GM21737 (cell line): ENCODE measurements at regions not wholly inside any gene's neighbourhood (a gene's known extent, or its start where the extent isn't known, plus 50 kb on each side); places are given as distances from the start of the nearest gene placed in this dataset.

ENCODE experiments used
- ATAC-seq: cut with Tn5 transposase; IDR thresholded peaks from one replicate; pipeline ENCODE4 v1.9.1; 2021; ENCODE audit warnings: mild to moderate bottlenecking, moderate library complexity; ENCODE audit not compliant: unreplicated experiment

DNA sequence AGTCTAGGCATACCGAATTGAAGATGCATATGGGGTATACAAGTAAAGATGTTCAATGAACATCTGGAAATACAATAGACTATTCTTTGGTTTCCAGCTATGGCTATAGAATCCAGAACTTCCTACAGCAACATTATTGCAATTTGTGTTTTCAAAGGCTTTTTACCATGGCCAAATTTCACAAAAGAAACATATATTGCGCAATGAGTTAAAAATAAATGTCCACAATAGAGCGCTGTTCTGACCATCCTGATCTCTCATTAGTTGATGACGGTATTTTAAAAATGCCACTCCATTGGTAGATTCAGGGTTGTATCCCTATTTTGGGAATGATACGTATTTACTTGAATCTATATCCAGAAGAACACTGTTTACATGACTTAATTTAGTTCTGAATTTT, 139.2 kb downstream of the LINC00632 start:
- no peak for ATAC-seq

DNA sequence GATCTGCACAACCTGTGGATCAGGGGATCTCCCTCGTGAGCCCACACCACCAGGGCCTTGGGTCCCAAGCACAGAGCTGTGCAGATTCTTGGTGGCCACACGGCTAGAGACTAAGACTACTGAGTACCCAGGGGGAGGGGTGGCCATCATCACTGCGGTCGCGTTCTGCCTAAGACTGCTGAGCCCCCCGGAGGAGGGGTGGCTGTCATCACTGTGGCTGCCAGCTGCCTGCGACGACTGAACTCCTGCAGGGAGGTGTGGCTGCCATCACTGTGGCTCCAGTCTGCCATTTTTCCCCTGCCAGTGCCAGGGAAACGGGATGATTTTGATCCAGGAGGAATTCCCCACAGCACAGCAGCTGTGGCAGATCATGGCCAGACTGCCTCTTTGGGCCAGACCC, 141.7 kb upstream of the SPANXB1 start:
- ATAC-seq, result no peak

DNA sequence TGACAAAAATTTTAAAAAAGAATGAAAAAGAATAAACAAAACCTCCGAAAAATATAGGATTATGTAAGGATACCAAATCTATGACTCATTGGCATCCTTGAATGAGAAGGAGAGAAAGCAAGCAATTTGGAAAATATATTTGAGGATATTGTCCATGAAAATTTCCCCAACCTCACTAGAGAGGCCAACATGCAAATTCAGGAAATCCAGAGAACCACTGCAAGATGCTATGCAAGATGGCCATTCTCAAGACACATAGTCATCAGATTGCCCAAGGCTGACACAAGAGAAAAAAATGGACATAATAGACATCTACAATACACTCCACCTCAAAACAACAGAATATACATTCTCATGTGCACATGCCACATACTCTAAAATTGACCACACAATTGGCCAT, 135.9 kb upstream of the SPANXB1 start:
- ATAC-seq, result no peak

GRCh38 chrX:140912606-140913005, 89.8 kb upstream of the SPANXB1 start:
- no peak for ATAC-seq

DNA sequence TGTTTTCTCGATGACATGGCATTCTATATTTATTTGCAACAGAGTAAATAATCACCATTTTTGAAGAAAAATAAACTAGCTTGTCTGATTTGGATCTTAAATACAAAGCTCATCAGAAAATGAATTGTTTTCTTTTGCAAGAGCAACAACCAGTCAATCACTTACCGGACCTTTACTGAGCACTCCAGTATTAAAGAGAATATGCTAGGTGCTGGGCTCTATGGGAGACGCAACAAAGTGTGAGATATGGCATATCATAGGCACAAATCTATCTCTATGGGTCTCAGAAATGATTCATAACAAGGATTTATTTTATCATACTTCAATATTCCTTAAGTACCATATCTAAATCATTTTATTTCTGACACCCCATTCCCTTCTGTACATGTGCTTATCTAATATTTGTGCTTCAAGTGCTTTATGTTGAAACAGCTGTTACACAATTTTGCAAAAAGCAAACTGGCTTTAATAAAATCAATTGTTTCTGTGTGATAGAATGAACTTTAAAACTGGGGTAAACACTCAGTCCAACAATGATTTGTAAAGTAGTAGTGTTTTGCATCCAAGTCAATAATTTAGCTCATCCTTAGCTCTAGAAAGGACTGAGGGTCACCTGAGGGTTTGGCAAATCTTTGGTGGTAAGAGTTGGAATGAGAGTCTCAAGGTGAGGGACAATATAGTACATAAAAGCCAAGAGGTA, 88.4 kb upstream of the SPANXB1 start:
- no peak for ATAC-seq

- no peak for ATAC-seq
Observed at GRCh38 chrX:140916872-140917271, 85.5 kb upstream of the SPANXB1 start.

DNA sequence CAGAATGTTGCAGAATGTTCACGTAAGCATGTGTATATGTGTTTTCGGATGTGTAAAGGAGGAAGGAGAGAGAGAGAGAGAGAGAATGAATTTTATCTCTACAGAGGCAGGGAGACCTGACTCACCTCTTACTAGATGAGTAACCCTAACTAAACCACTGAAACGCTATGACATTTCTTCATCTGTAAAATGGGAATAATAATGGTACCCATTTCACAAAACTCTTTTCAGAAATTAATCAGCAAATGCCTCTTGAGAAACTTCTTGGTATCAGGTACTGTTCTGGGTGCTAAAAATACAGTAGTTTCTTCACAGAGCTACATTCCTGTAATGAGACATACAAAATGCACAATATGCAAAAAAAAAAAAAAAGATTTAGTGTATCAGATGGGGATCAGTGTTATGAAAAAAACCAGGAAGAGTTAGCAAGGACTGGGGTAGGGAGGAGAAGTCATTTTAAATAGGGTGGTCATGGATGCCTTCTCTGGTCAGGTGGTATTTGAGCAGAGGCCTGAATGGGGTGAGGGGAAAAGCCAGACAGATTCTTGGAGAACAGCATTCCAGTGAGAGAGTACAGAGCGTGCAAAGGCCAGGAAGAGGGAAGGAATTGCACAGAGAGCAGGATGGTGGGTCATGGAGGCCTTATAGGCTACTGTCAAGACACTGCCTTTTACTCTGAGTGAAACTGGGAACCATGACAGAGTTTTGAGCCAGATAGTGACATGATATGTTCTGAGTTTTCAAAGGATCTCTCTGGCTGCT, 84.9 kb upstream of the SPANXB1 start:
- ATAC-seq, result no peak

- ATAC-seq, result peak; percentile 82
Observed at GRCh38 chrX:140918398-140919038, 83.9 kb upstream of the SPANXB1 start.

DNA sequence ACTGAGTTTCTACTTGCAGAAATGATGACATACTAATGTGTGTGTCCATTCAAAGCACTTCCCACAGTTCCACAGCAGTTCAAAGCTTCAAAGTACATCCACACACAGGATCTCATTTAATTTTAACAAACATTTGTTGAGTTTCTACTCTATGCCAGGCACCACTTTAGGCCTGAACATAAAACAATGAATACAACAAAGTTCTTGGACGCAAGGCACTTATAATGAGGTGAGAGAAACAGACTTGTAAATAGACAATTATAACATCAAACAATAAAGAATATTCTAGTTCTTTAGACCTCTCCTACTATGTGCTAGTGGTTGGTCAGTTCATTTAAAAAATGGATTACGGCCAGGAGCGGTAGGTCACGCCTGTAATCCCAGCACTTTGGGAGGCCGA, 82.0 kb upstream of the SPANXB1 start:
- no peak for ATAC-seq

- no peak for ATAC-seq
Observed at GRCh38 chrX:140923118-140923517, 79.3 kb upstream of the SPANXB1 start.

DNA sequence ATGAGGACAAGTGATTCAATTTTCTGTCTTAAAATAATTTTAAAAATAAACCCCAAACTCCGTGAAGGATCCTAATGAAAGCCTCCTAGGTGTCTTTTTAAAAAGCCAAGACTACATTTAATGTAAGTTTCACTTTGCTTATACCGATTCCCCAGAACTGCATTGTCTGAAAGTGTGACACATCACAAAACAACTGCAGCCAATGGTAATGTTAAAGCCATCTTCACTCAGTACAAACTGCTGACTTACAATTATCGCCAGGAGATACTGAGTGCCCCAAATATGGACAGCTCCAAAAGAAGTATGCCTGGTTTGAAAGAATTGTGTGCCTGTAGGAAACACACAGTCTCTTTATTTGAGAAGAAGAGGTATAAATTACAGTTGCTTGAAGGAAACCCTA, 73.7 kb upstream of the SPANXB1 start:
- no peak for ATAC-seq

DNA sequence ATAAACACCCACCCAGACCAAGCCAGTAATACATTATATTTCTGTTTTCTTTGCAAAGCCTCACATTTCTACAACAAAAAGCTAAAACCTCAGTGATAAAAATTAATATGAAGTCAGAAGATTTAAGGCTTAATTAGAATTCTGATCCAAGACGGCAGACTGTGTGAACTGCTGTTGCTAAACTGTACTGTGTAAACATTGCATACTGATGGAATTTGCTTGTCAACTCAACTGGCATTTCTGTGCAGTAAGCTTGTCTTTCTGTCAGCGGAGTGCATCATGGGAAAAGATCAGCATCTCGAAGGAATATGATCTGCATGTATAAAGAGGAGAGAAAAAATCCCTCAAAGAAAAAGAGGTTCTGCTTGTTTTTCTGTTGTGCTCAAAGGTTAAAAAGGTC, 69.4 kb upstream of the SPANXB1 start:
- no peak for ATAC-seq

- ATAC-seq, result no peak
Observed at GRCh38 chrX:140933874-140934655, 68.3 kb upstream of the SPANXB1 start.

DNA sequence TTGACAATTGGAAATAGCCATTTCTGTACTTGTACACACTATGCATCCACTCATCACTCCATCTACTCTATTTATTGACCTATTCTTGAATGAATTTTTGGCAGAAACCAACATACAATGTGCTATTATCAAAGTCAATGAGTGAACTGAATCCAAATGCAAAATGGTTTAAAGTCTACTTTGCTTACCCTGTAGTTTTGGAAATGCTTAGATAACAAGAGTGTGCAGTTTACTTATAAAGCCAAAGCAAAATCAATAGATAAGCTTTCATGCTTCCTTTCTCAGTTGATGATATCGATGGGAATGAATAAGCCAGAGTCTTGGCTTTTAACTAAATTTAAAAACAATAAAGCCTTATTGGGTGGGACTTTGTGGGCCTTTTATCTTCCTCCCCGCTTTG, 58.9 kb upstream of the SPANXB1 start:
- ATAC-seq, result no peak

GRCh38 chrX:140944710-140945109, 57.7 kb upstream of the SPANXB1 start:
- no peak for ATAC-seq

GRCh38 chrX:140948827-140949226, 53.6 kb upstream of the SPANXB1 start:
- ATAC-seq, result no peak

- no peak for ATAC-seq
Observed at GRCh38 chrX:140949233-140949632, 53.2 kb upstream of the SPANXB1 start.
